PFSK-1 (cell line): ENCODE measurements at regions not wholly inside any gene's neighbourhood (a gene's known extent, or its start where the extent isn't known, plus 50 kb on each side); places are given as distances from the start of the nearest gene placed in this dataset.

Experiments used
- REST ChIP-seq, 2 experiments: IDR thresholded peaks; 2 replicates each; pipeline versions ENCODE4 v1.6.1 to v1.8.0; 2011 to 2012; ENCODE audit warnings: low read depth in 2 of 2, low read length in 2 of 2, control low read depth in 1 of 2, inconsistent platforms in 1 of 2, mild to moderate bottlenecking in 1 of 2, moderate library complexity in 1 of 2; ENCODE audit not compliant: insufficient read depth in 1 of 2
- SIN3A ChIP-seq: IDR thresholded peaks from 2 replicates; pipeline ENCODE4 v1.6.1; 2012; ENCODE audit warnings: mild to moderate bottlenecking, low read length, moderate library complexity, borderline replicate concordance; ENCODE audit not compliant: insufficient read depth
- TAF1 ChIP-seq: IDR thresholded peaks from 2 replicates; pipeline ENCODE4 v1.6.1; 2012; ENCODE audit warnings: low read length, control low read depth, borderline replicate concordance; ENCODE audit not compliant: insufficient read depth

- TF ChIP-seq REST (IDR thresholded peaks at IDR 0.05; ENCODE audit: insufficient read depth in 1 of 2, low read depth in 2 of 2, low read length in 2 of 2) (no peak), TAF1 (no peak), SIN3A (no peak)
These were observed 1156.7 kb downstream of the GATA3 start for GRCh38 chr10:9211228-9211627.
